OCI-LY3 (cell line): ENCODE measurements at regions not wholly inside any gene's neighbourhood (a gene's known extent, or its start where the extent isn't known, plus 50 kb on each side); places are given as distances from the start of the nearest gene placed in this dataset.

Experiments
- H2AFZ ChIP-seq: fragments of 200-600, 300-600 bp; shearing (Covaris generic); 2 replicates; pipeline ENCODE4 v1.6.0; 2014; ENCODE audit warnings: antibody characterized with exemption, low read depth, low read length
- H3K27ac ChIP-seq: fragments of 200-600, 300-600 bp; sonication (generic); 2 replicates; pipeline ENCODE4 v1.5.1; 2014; ENCODE audit warnings: mild to moderate bottlenecking, low read length, moderate library complexity, mixed read lengths
- H3K27me3 ChIP-seq: fragments of 200-600, 300-600 bp; sonication (generic); 2 replicates; pipeline ENCODE4 v1.6.1; 2014; ENCODE audit warnings: low read depth, low read length, mixed read lengths
- H3K36me3 ChIP-seq: fragments of 200-600, 300-600 bp; sonication (generic); replicated peaks from 2 replicates; pipeline ENCODE3; 2014; ENCODE audit warnings: low read depth, low read length, mixed read lengths
- H3K4me1 ChIP-seq: fragments of 300-600, 200-600 bp; sonication (generic); 2 replicates; pipeline ENCODE4 v1.6.1; 2014; ENCODE audit warnings: low read length, mixed read lengths
- H3K4me2 ChIP-seq: fragments of 200-600, 300-600 bp; sonication (generic); 2 replicates; pipeline ENCODE4 v1.6.1; 2014; ENCODE audit warnings: low read length, mixed read lengths
- H3K4me3 ChIP-seq: fragments of 300-600, 200-600 bp; sonication (generic); 2 replicates; pipeline ENCODE4 v1.5.1; 2014; ENCODE audit warnings: antibody characterized with exemption, mild to moderate bottlenecking, low read length, moderate library complexity
- H3K79me2 ChIP-seq: fragments of 300-600, 200-600 bp; shearing (Covaris generic); 2 replicates; pipeline ENCODE4 v1.6.1; 2014; ENCODE audit warnings: mild to moderate bottlenecking, low read length, mixed read lengths
- H3K9ac ChIP-seq: fragments of 300-600, 200-600 bp; shearing (Covaris generic); 2 replicates; pipeline ENCODE4 v1.6.0; 2014; ENCODE audit warnings: mild to moderate bottlenecking, low read length, moderate library complexity
- H3K9me3 ChIP-seq: fragments of 200-600, 300-600 bp; shearing (Covaris generic); 2 replicates; pipeline ENCODE4 v1.6.1; 2014; ENCODE audit warnings: low read length, mixed read lengths; ENCODE audit not compliant: insufficient read depth
- H4K20me1 ChIP-seq: fragments of 200-600, 300-600 bp; sonication (generic); 2 replicates; pipeline ENCODE4 v1.6.1; 2016; ENCODE audit warnings: low read length, mixed read lengths; ENCODE audit not compliant: insufficient read depth
- EZH2phosphoT487 ChIP-seq: fragments of 200-600 bp; shearing (Covaris generic); IDR thresholded peaks from 2 replicates; pipeline ENCODE4 v1.6.1; 2018; ENCODE audit warnings: antibody characterized with exemption, mixed run types, low read depth
- TF ChIP-seq, protein P1 (sequence below): fragments of 200-600, 300-600 bp; sonication (generic); IDR thresholded peaks from 2 replicates; pipeline ENCODE4 v1.5.1; 2014; ENCODE audit warnings: antibody characterized with exemption, low read length, low read depth

- Histone ChIP-seq H2AFZ (no peak overlapping the region), H3K36me3 (no peaks in the 10 kb centered on the region), H3K79me2 (no peaks in the 10 kb centered on the region), H3K4me1 (no peaks in the 10 kb centered on the region), H3K27ac (no peak overlapping the region), H3K4me2 (no peak overlapping the region), H3K4me3 (no peak overlapping the region), H4K20me1 (no peaks in the 10 kb centered on the region), H3K27me3 (no peaks in the 10 kb centered on the region), H3K9me3 (no peaks in the 10 kb centered on the region), H3K9ac (no peak overlapping the region)
- TF ChIP-seq, protein P1, sequence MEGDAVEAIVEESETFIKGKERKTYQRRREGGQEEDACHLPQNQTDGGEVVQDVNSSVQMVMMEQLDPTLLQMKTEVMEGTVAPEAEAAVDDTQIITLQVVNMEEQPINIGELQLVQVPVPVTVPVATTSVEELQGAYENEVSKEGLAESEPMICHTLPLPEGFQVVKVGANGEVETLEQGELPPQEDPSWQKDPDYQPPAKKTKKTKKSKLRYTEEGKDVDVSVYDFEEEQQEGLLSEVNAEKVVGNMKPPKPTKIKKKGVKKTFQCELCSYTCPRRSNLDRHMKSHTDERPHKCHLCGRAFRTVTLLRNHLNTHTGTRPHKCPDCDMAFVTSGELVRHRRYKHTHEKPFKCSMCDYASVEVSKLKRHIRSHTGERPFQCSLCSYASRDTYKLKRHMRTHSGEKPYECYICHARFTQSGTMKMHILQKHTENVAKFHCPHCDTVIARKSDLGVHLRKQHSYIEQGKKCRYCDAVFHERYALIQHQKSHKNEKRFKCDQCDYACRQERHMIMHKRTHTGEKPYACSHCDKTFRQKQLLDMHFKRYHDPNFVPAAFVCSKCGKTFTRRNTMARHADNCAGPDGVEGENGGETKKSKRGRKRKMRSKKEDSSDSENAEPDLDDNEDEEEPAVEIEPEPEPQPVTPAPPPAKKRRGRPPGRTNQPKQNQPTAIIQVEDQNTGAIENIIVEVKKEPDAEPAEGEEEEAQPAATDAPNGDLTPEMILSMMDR = no peak
- no peak for TF ChIP-seq EZH2phosphoT487
Measured at GRCh38 chr18:29169599-29169998, 992.7 kb upstream of the CDH2 start.

- no peak overlapping the region for H3K4me2 ChIP-seq
- no peaks in the 10 kb centered on the region for H3K36me3 ChIP-seq
- H3K79me2 ChIP-seq = no peaks in the 10 kb centered on the region
- H3K4me3 ChIP-seq = no peak overlapping the region
- no peak overlapping the region for H2AFZ ChIP-seq
- no peak overlapping the region for H3K9ac ChIP-seq
- no peak overlapping the region for H3K27ac ChIP-seq
- TF ChIP-seq, protein P1 = no peak
- no peak for TF ChIP-seq EZH2phosphoT487
- H3K4me1 ChIP-seq = no peaks in the 10 kb centered on the region
- no peaks in the 10 kb centered on the region for H4K20me1 ChIP-seq
- no peaks in the 10 kb centered on the region for H3K27me3 ChIP-seq
- H3K9me3 ChIP-seq = no peaks in the 10 kb centered on the region
Measured at GRCh38 chr18:29164993-29165599, 988.2 kb upstream of the CDH2 start.

- H3K9ac ChIP-seq = no peak overlapping the region
- no peaks in the 10 kb centered on the region for H4K20me1 ChIP-seq
- H3K27me3 ChIP-seq = no peaks in the 10 kb centered on the region
- H3K4me1 ChIP-seq = no peaks in the 10 kb centered on the region
- H3K27ac ChIP-seq = no peak overlapping the region
- H3K36me3 ChIP-seq = no peaks in the 10 kb centered on the region
- no peak for TF ChIP-seq EZH2phosphoT487
- TF ChIP-seq, protein P1 = no peak
- no peaks in the 10 kb centered on the region for H3K79me2 ChIP-seq
- H3K4me2 ChIP-seq = no peak overlapping the region
- no peak overlapping the region for H3K4me3 ChIP-seq
- H2AFZ ChIP-seq = no peak overlapping the region
- H3K9me3 ChIP-seq = no peaks in the 10 kb centered on the region
Measured at GRCh38 chr18:29164020-29164706, 987.2 kb upstream of the CDH2 start.

DNA sequence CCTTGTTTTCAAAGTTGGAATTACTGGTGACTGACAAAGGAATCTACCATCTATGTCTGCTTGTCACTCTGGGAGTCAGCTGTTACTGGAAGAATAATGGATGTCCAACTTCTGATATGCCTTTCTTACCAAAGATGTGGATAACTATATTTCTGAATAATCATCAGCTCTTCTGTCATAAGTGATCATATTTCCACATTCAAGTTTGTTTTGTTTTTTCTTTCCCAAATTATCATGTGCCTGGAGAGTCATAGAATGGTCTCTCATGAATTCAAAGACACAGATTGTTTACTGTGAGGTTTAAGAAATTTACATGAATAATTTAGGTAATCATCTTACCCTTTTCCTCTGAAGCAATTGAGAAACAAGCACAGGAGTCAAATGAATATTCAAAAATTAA is 986.7 kb upstream of the CDH2 start:
- Histone ChIP-seq H3K27ac (no peak overlapping the region), H3K4me2 (no peak overlapping the region), H3K79me2 (no peaks in the 10 kb centered on the region), H3K9ac (no peak overlapping the region), H4K20me1 (no peaks in the 10 kb centered on the region), H3K9me3 (no peaks in the 10 kb centered on the region), H3K4me1 (no peaks in the 10 kb centered on the region), H3K36me3 (no peaks in the 10 kb centered on the region), H3K27me3 (no peaks in the 10 kb centered on the region), H3K4me3 (no peak overlapping the region), H2AFZ (no peak overlapping the region)
- no peak for TF ChIP-seq EZH2phosphoT487
- TF ChIP-seq, protein P1 = no peak
